Lower leg skin (tissue), 3 donors: ENCODE measurements at regions not wholly inside any gene's neighbourhood (a gene's known extent, or its start where the extent isn't known, plus 50 kb on each side); places are given as distances from the start of the nearest gene placed in this dataset.

Experiments
- CTCF ChIP-seq, 3 donors: fragments of 450-650 bp; IDR thresholded peaks; one replicate each; pipeline ENCODE4 v1.5.1; 2016; ENCODE audit warnings: antibody characterized with exemption in 3 of 3, mild to moderate bottlenecking in 3 of 3, moderate library complexity in 2 of 3
- POLR2A ChIP-seq, 2 donors: fragments of 450-650 bp; IDR thresholded peaks; one replicate each; pipeline ENCODE4 v1.6.1; 2016 to 2017; ENCODE audit warnings: antibody characterized with exemption in 2 of 2, mild to moderate bottlenecking in 1 of 2, moderate library complexity in 1 of 2

- no peak for TF ChIP-seq CTCF (IDR thresholded peaks at IDR 0.05)
- TF ChIP-seq POLR2A (IDR thresholded peaks at IDR 0.05) = no peak
Observed at GRCh38 chr7:16040346-16040745, 353.9 kb upstream of the MEOX2 start.
